GM21825 (cell line): ENCODE measurements at regions not wholly inside any gene's neighbourhood (a gene's known extent, or its start where the extent isn't known, plus 50 kb on each side); places are given as distances from the start of the nearest gene placed in this dataset.
"Not testable (repeated sequence)": the region's sequence is repeated elsewhere in the genome, so short reads cannot be mapped to it uniquely, and the experiment has no call there.

Experiments used
- ATAC-seq: cut with Tn5 transposase; IDR thresholded peaks from one replicate; pipeline ENCODE4 v1.9.1; 2021; ENCODE audit warnings: mild to moderate bottlenecking, moderate library complexity; ENCODE audit not compliant: unreplicated experiment

DNA sequence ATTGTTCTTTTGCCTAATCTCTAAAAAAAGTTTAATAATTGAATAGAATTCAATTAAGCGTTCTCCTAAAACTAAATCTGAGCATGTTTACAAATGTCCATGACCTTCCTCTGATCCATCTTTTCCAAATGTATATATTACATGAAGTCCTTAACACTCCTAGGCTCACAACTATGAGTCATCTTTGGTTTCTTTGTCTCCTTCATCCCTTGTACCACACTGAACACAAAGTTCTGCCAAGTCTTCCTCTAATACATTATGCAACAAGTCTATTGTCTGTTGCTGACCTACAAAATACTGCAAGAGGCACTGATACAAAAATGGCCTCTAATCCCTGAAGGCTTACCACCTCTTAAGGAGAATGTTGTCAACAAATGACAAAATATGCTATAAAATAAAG, 550.2 kb downstream of the PYDC2 start:
- no peak for ATAC-seq

DNA sequence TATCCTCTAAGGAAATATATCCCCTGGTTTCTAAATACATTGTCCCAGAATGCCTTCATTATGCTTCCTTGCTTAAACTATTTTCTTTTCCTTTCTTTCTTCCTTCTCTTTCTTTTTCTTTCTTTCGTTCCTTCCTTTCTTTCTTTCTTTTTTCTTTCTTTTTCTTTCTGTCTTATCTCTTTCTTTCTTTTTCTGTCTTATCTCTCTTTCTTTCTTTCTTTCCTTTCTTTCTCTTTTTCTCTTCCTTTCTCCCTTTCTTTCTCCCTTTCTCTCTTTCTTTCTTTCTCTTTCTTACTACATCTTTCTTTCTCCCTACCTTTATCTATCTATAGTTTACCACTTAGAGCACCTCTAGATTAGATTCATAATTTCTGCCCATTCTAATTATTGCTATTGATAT, 552.1 kb downstream of the PYDC2 start:
- no peak for ATAC-seq

DNA sequence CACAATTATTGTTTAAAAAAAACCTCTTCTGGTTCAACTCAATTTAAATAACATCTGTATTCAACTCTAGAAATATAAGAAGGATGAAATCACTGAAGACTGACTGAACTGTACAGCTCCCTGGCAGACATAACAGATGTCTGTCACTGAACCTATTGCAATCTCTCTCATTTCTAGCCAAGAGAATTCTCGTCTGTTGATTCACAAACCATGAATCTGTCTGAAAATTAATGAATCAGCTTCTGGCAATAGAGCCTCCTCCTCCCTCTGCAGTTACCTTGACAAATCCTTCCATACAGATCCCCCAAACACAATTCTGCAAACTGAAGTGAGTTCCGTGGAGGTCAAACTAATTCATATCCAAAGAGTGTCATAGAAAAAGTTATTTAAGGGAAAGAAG, 561.4 kb downstream of the PYDC2 start:
- ATAC-seq = no peak

DNA sequence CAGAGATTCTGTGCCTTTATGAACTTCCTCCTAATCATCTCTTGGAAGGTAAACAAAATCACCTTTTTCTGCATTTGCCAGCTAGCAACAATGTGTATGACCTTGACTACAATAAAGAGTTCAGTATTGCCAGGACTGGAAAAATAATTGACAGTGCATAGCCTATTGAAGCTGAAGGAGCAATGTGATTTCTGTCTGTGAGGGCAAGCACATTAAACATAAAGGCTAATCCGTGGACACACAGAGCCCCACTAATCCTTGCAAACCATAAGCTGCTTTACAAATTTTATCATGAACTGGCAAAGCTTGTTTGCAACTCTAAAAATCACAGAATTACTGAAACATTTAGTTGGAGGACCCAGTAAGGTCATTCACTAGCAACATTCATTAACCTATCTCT, 563.8 kb downstream of the PYDC2 start:
- no peak for ATAC-seq

DNA sequence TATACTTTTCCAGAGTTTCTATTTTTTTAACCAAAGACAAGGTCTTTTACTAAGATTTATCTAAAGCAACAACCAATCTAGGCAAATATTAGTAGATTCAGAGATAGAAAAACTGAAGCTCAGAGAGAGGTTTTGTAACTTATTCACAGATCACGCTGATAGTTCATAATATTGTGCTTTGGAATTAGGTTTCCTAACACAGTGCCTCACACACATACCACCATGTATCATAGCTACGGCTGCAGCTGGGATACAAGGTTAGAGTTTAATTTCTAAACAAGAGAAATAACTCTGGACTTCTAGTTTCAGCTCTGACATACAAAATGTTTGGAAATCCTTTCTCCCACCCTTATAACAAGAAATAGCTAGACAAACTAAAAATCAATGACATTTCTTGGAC, 565.7 kb downstream of the PYDC2 start:
- no peak for ATAC-seq

DNA sequence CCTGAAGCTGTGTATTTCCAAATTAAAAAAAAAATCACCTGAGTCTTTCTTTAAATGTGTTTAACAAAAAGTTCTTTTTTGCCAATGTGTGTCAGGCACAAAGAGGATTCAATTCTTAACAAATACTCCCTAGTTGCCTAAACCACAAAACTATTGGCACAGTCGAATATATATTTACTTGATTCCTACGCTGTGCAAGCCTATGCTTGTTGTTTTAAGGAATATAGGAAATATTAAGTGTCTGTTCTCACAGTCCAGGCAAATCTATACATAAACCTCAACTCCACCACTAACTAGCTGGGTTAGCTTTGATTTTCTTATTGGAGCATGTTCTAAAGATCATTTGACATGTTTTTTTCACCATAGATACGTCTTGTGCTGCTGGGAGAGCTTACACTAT, 571.0 kb downstream of the PYDC2 start:
- no peak for ATAC-seq

DNA sequence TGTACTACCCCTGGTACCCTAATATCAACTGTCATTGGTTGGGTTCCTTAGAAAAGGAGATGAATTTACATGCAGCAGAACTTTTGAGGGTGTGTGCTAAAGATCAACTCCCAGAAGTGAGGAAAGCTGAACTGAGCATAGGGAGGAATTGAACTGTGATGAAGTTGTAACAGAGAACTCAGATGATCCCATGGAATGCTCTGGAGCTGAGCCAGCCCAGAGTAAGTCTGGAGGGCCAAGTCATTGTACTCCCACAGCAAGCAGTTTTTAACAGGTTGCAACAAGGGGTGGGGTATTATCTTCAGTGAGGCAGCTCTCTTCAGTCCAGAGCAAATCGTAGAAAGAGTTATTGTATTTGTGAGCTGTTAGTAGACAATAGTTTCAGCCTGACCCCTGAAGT, 572.3 kb downstream of the PYDC2 start:
- ATAC-seq = no peak

DNA sequence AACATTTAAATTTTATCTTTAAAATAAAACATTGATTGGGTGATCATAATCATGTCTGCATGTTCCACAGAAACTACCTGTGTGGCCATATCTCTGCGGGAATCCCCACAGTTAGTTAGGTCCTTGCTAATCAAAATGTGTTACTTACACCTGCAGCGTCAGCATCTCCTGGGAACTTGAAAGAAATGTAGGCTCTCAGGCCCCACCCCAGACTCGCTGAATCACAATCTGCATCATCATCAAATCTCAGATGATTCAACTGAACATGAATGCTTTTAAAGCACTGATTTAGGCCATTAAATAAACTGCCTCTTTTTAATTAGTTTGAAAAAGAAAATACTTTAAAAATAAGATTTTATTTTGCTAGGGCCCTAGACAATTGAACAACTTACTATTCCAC, 577.8 kb downstream of the PYDC2 start:
- no peak for ATAC-seq

DNA sequence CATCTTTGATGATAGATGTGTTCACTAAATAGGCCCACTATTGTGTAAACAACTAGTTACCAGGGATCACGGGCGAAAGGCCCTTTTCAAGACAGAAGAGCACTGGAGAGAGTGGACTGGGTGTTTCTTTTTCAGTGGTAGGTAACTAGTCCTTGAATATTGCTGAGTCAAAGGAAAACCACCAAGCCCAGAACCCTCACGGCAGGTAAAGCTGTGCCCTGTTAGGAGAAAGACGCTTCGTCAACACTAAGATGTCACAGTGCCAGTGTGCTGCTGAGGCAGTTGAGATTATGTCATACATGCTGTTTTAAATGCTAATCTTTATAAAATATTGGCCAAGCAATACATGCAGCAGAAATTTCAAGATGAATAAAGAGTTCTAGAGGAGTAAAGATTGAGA, 578.6 kb downstream of the PYDC2 start:
- ATAC-seq = no peak

DNA sequence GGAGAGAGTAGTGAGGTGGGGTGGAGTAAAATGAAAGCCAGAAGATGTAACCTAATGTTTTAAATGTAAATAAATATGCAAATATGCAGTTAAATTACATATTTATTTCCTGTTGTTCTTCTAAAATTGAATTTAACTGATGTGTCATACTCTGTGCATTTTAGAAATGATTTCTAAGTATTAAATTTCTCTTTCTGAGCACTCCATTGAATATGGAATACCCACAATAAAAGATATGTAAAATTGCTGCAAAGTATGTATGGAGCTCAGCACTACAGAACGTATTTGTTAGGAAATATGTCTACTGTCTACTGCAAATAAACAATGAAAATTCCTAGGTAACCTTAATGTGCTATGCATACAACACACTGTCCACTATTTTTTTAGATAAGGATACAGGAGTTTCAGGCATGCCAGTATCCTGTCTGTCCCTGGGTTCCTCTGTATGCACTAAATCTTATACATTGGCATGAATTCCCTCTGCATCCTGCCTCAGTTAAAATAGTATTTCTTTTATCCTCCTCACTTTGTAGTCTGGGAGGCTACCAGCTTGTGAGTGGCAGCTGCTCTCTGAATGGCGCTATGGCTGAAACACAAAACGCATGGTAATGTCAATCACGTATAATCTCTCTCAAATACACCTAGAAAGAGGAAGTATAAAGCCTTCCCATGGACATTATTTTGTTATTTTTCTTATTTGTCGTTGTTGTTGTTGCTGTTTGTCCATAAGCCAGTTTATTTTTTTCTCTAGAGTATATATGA, 579.5 kb downstream of the PYDC2 start:
- no peak for ATAC-seq

DNA sequence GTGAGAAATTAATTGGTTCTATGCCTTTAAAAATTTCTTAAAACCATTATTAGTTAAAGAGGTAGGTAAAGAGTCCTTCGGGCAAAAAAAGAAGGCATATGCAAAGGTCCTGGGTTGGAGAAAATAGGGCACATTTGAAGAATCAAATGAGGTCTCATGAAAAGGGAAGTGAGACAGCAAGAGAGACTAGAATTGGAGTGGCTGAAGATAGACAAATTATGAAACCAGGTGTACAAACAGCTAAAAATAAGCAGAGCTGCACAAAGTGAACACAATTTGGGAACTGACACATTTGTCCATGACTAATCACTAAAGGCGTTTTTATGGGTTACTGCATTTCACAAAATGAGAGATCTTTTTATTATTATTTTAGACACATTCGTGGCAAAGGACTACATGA, 581.2 kb downstream of the PYDC2 start:
- ATAC-seq = peak; percentile 98

DNA sequence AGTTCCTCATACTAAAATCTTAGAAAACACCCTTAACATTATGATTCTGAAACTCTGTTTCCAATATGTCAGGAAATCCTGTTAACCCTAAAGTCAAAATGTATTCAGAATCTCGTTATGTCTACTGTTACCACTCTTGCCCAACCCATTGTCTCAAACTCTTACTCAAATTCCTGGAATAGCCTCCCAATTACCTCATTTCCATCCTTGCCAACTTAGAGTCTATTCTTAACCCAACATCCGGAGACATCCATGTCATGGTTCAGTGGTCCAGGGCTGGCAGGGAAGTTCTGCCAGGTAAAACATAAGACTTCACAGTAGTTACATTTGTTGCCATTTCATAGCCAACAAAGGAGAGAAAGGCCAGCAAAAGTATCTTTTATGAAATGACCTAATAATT, 593.9 kb downstream of the PYDC2 start:
- ATAC-seq = no peak

DNA sequence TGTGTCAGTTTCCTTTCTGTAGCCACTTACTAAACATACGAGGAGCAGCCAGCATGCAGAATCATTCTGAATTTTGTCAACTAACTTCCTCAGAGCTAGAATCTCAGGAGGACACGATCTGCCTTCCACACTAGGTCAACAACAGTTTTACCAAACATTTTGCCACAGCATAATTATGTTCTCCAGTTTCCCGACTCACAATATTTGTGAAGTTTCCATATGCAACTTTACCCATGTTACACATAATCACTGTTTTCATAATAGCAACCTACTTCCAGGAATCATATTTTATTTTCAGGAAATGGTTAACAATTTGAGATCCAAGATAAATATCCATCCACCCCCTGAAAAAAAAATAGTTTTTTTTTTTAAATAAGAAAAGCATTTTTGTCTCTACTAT, 595.0 kb downstream of the PYDC2 start:
- no peak for ATAC-seq

DNA sequence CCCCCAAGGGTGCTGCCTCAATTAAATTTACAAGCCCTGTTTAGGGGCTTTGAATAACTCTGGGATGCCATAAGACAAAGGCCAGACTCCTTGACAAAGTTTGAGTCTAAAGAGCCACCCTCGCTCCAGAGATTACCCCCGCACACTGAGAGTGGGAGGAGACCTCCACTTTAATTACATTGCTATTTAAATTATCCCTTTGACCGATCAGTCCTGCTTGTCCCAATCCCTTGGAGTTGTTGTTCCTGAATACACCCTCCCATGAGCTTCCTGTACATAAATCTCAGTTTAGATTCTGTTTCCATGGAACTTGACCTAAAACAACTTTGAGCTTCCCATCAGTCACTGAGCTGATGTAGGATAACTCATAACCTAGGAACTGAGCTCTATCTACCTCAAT, 596.3 kb downstream of the PYDC2 start:
- no peak for ATAC-seq

DNA sequence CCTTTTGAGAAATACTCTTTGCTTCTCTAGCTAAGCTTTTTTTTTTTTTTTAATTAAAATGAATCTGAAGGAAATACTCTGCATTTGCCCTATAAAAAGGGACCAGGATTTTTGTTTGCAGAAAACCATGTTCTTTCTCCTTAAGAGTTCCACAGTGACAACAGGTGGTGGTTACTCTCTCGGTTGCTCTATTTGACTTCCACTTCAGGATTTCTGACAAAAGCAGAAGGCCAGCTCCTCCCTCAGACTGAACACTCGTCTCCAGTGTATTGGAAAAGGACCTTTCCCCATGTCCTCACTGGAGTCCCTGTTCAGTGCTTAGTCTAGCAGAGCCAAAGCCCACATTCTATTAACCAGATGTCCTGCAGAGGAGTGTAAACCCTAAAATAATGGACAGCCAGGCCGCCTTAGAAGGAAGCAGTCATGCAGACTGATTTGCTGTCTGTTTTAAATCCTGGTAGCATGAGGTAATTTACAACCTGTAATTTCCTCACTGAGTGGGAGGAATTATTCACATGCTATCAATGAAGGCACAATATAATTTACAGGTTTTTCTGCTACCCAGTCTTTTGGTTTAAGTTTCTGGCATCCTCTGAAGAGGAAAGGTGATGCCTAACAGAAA, 599.3 kb downstream of the PYDC2 start:
- ATAC-seq = no peak

DNA sequence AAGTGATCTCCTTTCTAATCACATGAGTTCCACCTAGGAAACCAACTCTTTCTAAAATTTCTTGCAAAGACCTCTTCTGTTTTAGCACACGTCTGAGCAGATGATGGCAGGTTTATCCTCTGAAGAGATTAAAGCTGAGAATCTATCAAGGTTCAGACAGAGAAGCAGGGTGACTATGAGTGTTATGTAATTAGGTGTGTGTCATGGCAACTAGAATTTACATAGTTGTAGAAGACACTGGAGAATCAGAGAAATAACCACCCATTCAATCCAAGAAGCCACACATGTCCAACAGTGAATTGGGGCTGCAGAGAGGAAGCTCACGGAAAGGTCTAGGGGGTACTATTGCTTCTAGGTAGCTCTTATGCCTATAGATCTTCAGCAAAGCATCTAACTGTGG, 600.5 kb downstream of the PYDC2 start:
- no peak for ATAC-seq

DNA sequence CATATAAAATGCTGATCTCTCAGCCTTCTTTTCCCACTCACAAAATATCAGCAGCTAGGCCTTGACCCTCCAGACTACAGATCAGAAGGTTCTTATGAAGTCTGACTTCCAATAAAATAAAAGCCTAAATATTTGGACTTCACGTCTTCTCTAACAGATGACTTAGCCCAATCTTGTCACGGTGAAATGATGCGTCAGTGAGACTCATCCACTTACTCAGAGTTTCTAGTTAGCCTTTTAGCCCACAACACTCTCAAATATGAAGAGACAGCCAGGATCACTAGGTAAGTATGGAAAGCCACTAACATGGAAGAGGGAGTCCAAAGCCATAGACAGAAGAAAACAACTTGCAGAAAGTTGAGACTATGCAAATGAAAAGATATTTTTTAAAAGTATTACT, 601.2 kb downstream of the PYDC2 start:
- ATAC-seq = no peak

DNA sequence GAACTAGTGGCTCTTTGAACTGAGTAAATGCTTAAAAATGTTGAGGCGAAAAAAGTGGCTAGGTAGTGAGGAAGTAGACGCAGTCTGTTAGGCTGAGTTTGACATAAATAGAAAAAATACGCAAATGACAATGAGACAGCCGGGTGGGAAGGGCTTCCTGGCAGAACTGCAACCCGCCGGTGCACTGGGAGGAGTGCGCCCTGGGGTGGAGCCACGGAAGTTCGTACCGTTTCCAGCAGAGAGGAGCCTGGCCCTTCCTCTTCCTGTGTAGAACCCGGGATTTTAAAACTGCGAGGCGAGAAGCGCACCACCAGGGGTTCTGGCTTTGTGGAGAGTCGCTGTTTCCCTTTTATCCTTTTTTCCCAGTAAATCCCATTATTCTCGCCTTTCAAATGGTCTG, 602.6 kb downstream of the PYDC2 start:
- ATAC-seq = peak; percentile 85

DNA sequence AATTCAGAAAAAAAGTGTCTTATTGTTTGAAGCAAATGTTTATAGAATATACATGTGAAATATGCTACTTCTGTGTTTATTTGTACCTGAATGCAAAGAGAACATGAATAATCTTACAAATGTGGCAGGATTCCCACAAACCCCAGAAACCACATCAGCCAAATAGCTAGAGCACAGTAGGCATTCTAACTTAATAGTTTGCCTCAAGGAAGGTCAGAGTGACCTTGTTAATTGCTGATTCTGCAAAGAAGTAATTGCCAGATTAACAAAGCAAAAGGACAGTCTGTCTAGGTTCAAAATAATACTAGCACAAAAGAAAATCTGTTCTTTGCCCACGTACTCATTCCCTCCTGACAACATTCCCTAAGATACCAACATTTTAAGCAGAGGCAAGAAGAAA, 604.0 kb downstream of the PYDC2 start:
- ATAC-seq = no peak

DNA sequence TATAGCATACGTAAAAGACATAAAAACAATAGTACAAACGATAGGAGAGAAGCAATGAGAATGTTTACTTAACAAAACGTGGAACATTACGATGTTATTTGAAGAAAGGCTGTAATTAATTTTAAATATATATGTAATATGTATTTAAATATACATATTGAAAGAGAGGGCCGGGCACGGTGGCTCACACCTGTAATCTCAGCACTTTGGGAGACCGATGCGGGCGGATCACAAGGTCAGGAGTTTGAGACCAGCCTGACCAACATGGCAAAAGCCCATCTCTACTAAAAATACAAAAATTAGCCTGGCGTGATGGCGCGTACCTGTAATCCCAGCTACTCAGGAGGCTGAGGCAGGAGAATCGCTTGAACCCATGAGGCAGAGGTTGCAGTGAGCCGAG, 605.3 kb downstream of the PYDC2 start:
- ATAC-seq = not testable (repeated sequence)

DNA sequence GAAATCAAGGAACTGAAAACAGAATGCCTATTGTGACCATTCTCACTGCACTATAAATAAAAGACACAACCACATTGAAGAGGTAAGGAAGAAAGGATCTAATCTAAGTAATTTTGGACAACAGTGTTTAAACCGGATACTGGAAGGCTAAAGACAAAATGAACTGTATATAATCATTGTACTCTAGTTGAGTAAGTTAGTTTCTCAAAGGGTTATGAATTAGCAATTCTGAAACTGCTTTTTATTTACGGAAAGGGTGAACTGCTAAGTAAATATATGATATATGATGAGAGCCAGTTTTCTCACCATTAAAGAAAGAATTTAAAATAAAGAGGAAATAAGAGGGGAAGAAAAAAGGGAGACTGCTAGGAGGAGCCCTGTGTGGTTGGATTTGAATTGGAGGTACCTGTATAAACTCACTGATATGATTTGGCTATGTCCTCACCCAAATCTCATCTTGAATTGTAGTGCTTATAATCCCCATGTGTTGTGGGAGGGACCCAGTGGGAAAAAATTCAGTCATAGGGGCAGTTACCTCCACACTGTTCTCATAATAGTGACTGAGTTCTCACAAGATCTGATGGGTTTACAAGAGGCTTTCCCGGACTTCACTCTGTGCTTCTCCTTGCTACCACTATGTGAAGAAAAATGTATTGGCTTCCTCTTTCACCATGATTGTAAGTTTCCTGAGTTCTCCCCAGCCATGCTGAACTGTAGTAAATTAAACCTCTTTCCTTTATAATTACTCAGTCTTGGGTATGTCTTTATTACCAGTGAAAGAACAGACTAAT, 607.7 kb downstream of the PYDC2 start:
- ATAC-seq = peak; percentile 71
